HL-60 (cell line): ENCODE measurements at regions not wholly inside any gene's neighbourhood (a gene's known extent, or its start where the extent isn't known, plus 50 kb on each side); places are given as distances from the start of the nearest gene placed in this dataset.

Source experiments
- GABPA ChIP-seq: IDR thresholded peaks from 2 replicates; pipeline ENCODE4 v1.6.1; 2012; ENCODE audit warnings: low read depth
- POLR2AphosphoS5 ChIP-seq: IDR thresholded peaks from 2 replicates; pipeline ENCODE4 v1.6.1; 2012; ENCODE audit warnings: low read depth
- TF ChIP-seq, protein P1 (sequence below): IDR thresholded peaks from one replicate; pipeline ENCODE4 v1.5.1; 2011; ENCODE audit warnings: low read length, control low read depth, inconsistent platforms; ENCODE audit not compliant: insufficient read depth
- TF ChIP-seq, protein P2 (sequence below): IDR thresholded peaks from 2 replicates; pipeline ENCODE4 v1.6.1; 2012; ENCODE audit warnings: low read depth; ENCODE audit not compliant: insufficient replicate concordance

DNA sequence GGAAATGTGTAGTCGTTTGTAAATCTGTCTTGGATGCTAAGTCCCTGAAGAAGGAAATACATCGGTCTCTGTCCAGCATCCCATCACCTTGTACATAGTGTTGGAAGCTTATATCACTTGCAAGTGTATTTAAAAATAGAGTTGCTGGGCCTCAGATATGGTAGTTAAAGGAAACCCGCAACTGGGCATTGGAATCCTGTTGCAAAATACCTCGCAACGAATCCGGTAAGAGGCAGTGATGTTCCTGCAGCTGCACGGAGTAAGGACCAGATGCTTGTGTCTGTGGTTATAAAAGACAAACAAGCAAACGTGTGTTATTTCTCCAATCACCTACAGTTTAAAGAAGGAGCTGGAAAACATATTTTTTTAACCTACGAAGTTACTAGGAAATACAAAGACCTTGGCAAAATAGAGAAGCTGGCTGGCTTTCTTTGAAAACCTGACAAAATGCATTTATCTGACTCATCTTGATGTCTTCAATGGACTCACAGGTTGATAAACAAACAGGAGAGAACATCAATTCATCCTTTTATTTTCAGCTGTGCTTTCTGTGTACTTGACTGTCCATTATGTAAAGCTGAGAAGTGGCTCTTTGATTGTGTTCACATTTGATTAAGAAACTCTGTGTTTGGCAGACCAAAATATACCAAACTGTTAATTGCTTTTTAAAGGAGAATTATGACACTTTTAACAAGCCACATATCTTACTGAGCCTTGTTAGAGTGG is 326.4 kb downstream of the SFMBT2 start:
- TF ChIP-seq POLR2AphosphoS5 (peak; percentile 72), GABPA (no peak)
- TF ChIP-seq, protein P1, sequence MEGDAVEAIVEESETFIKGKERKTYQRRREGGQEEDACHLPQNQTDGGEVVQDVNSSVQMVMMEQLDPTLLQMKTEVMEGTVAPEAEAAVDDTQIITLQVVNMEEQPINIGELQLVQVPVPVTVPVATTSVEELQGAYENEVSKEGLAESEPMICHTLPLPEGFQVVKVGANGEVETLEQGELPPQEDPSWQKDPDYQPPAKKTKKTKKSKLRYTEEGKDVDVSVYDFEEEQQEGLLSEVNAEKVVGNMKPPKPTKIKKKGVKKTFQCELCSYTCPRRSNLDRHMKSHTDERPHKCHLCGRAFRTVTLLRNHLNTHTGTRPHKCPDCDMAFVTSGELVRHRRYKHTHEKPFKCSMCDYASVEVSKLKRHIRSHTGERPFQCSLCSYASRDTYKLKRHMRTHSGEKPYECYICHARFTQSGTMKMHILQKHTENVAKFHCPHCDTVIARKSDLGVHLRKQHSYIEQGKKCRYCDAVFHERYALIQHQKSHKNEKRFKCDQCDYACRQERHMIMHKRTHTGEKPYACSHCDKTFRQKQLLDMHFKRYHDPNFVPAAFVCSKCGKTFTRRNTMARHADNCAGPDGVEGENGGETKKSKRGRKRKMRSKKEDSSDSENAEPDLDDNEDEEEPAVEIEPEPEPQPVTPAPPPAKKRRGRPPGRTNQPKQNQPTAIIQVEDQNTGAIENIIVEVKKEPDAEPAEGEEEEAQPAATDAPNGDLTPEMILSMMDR: no peak
- TF ChIP-seq, protein P2, sequence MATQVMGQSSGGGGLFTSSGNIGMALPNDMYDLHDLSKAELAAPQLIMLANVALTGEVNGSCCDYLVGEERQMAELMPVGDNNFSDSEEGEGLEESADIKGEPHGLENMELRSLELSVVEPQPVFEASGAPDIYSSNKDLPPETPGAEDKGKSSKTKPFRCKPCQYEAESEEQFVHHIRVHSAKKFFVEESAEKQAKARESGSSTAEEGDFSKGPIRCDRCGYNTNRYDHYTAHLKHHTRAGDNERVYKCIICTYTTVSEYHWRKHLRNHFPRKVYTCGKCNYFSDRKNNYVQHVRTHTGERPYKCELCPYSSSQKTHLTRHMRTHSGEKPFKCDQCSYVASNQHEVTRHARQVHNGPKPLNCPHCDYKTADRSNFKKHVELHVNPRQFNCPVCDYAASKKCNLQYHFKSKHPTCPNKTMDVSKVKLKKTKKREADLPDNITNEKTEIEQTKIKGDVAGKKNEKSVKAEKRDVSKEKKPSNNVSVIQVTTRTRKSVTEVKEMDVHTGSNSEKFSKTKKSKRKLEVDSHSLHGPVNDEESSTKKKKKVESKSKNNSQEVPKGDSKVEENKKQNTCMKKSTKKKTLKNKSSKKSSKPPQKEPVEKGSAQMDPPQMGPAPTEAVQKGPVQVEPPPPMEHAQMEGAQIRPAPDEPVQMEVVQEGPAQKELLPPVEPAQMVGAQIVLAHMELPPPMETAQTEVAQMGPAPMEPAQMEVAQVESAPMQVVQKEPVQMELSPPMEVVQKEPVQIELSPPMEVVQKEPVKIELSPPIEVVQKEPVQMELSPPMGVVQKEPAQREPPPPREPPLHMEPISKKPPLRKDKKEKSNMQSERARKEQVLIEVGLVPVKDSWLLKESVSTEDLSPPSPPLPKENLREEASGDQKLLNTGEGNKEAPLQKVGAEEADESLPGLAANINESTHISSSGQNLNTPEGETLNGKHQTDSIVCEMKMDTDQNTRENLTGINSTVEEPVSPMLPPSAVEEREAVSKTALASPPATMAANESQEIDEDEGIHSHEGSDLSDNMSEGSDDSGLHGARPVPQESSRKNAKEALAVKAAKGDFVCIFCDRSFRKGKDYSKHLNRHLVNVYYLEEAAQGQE: peak; percentile 82
